Astrocyte of the hippocampus (primary cell): ENCODE measurements at regions not wholly inside any gene's neighbourhood (a gene's known extent, or its start where the extent isn't known, plus 50 kb on each side); places are given as distances from the start of the nearest gene placed in this dataset.

Source experiments
- DNase-seq: peaks from one replicate; pipeline ENCODE4 v3.0.0; 2011; ENCODE audit warnings: low read depth, low spot score

GRCh38 chr1:193753038-193753756 lies 566.8 kb upstream of the B3GALT2 start:
- no peak for DNase-seq

GRCh38 chr1:193749868-193750267 lies 563.5 kb upstream of the B3GALT2 start:
- no peak for DNase-seq

GRCh38 chr1:193747579-193747978 lies 561.2 kb upstream of the B3GALT2 start:
- DNase-seq, result peak; percentile 65

- no peak for DNase-seq
These were observed 554.8 kb upstream of the B3GALT2 start for GRCh38 chr1:193741228-193741627.

GRCh38 chr1:193740762-193741161 lies 554.3 kb upstream of the B3GALT2 start:
- no peak for DNase-seq

- no peak for DNase-seq
These were observed 550.1 kb upstream of the B3GALT2 start for GRCh38 chr1:193736507-193736906.

- no peak for DNase-seq
These were observed 547.3 kb upstream of the B3GALT2 start for GRCh38 chr1:193733674-193734073.

GRCh38 chr1:193730017-193730416 lies 543.6 kb upstream of the B3GALT2 start:
- peak; percentile 18 for DNase-seq

- DNase-seq, result no peak
These were observed 543.0 kb upstream of the B3GALT2 start for GRCh38 chr1:193729429-193729828.

- DNase-seq, result no peak
These were observed 541.4 kb upstream of the B3GALT2 start for GRCh38 chr1:193727850-193728249.

GRCh38 chr1:193726722-193727121 lies 540.3 kb upstream of the B3GALT2 start:
- DNase-seq, result no peak

GRCh38 chr1:193712392-193712791 lies 526.0 kb upstream of the B3GALT2 start:
- no peak for DNase-seq

GRCh38 chr1:193709607-193710006 lies 523.2 kb upstream of the B3GALT2 start:
- DNase-seq, result no peak

- peak; percentile 11 for DNase-seq
These were observed 521.0 kb upstream of the B3GALT2 start for GRCh38 chr1:193707271-193708021.

GRCh38 chr1:193706766-193707165 lies 520.4 kb upstream of the B3GALT2 start:
- no peak for DNase-seq

- DNase-seq, result no peak
These were observed 519.2 kb upstream of the B3GALT2 start for GRCh38 chr1:193705554-193705981.

- no peak for DNase-seq
These were observed 517.2 kb upstream of the B3GALT2 start for GRCh38 chr1:193703655-193704054.

GRCh38 chr1:193703121-193703520 lies 516.7 kb upstream of the B3GALT2 start:
- DNase-seq, result no peak

- no peak for DNase-seq
These were observed 515.3 kb upstream of the B3GALT2 start for GRCh38 chr1:193701759-193702158.

GRCh38 chr1:193700710-193701355 lies 514.4 kb upstream of the B3GALT2 start:
- peak; percentile 36 for DNase-seq

- DNase-seq, result no peak
These were observed 512.8 kb upstream of the B3GALT2 start for GRCh38 chr1:193699261-193699660.

- no peak for DNase-seq
These were observed 511.4 kb upstream of the B3GALT2 start for GRCh38 chr1:193697776-193698175.
